HG03378 (cell line): ENCODE measurements at regions not wholly inside any gene's neighbourhood (a gene's known extent, or its start where the extent isn't known, plus 50 kb on each side); places are given as distances from the start of the nearest gene placed in this dataset.
"Not testable (repeated sequence)": the region's sequence is repeated elsewhere in the genome, so short reads cannot be mapped to it uniquely, and the experiment has no call there.

ENCODE experiments used
- ATAC-seq: cut with Tn5 transposase; IDR thresholded peaks from one replicate; pipeline ENCODE4 v1.9.1; 2021; ENCODE audit warnings: mild to moderate bottlenecking, moderate library complexity; ENCODE audit not compliant: unreplicated experiment

GRCh38 chr3:62926494-62926893 lies 51.3 kb upstream of the CADPS start:
- no peak for ATAC-seq

GRCh38 chr3:62928256-62928655 lies 53.0 kb upstream of the CADPS start:
- no peak for ATAC-seq

- no peak for ATAC-seq
Observed at GRCh38 chr3:62929771-62930170, 54.6 kb upstream of the CADPS start.

- ATAC-seq, result no peak
Observed at GRCh38 chr3:62935793-62936192, 60.6 kb upstream of the CADPS start.

GRCh38 chr3:62936626-62937254 lies 61.5 kb upstream of the CADPS start:
- no peak for ATAC-seq

- ATAC-seq, result no peak
Observed at GRCh38 chr3:62938583-62938982, 63.4 kb upstream of the CADPS start.

- no peak for ATAC-seq
Observed at GRCh38 chr3:62939707-62940106, 64.5 kb upstream of the CADPS start.

GRCh38 chr3:62940771-62941563 lies 65.8 kb upstream of the CADPS start:
- ATAC-seq, result no peak

GRCh38 chr3:62942227-62942626 lies 67.0 kb upstream of the CADPS start:
- ATAC-seq, result no peak

GRCh38 chr3:62942764-62943163 lies 67.5 kb upstream of the CADPS start:
- ATAC-seq, result no peak

- ATAC-seq, result no peak
Observed at GRCh38 chr3:62948921-62949320, 73.7 kb upstream of the CADPS start.

GRCh38 chr3:62950210-62950609 lies 75.0 kb upstream of the CADPS start:
- no peak for ATAC-seq

- no peak for ATAC-seq
Observed at GRCh38 chr3:62951037-62951613, 75.9 kb upstream of the CADPS start.

GRCh38 chr3:62951880-62952279 lies 76.7 kb upstream of the CADPS start:
- ATAC-seq, result not testable (repeated sequence)

- ATAC-seq, result peak; percentile 67
Observed at GRCh38 chr3:62954580-62954979, 79.4 kb upstream of the CADPS start.

GRCh38 chr3:62955126-62955525 lies 79.9 kb upstream of the CADPS start:
- no peak for ATAC-seq

GRCh38 chr3:62956411-62956810 lies 81.2 kb upstream of the CADPS start:
- ATAC-seq, result no peak

GRCh38 chr3:62961874-62962556 lies 86.8 kb upstream of the CADPS start:
- no peak for ATAC-seq

- no peak for ATAC-seq
Observed at GRCh38 chr3:62962714-62963113, 87.5 kb upstream of the CADPS start.

GRCh38 chr3:62965311-62965710 lies 90.1 kb upstream of the CADPS start:
- no peak for ATAC-seq

GRCh38 chr3:62968128-62968527 lies 92.9 kb upstream of the CADPS start:
- no peak for ATAC-seq

GRCh38 chr3:62970648-62971047 lies 95.4 kb upstream of the CADPS start:
- no peak for ATAC-seq
